Epithelial cell of proximal tubule (primary cell): ENCODE measurements at regions not wholly inside any gene's neighbourhood (a gene's known extent, or its start where the extent isn't known, plus 50 kb on each side); places are given as distances from the start of the nearest gene placed in this dataset.

Experiments
- DNase-seq: peaks from one replicate; pipeline ENCODE4 v3.0.0-alpha.2; 2011; ENCODE audit warnings: low read depth
- H3K4me3 ChIP-seq: 2 replicates; pipeline ENCODE4 v1.5.1; 2011; ENCODE audit warnings: low read depth, mild to moderate bottlenecking, low read length
- CTCF ChIP-seq: conservative IDR thresholded peaks from 2 replicates; pipeline ENCODE4 v1.5.1; 2012; ENCODE audit warnings: low read depth, mild to moderate bottlenecking, low read length

GRCh38 chr2:241950413-241951315 is 81.1 kb downstream of the RTP5 start:
- H3K4me3 ChIP-seq: peak overlapping the region; percentile 3
- TF ChIP-seq CTCF: peak; percentile 94
- DNase-seq: no peak

DNA sequence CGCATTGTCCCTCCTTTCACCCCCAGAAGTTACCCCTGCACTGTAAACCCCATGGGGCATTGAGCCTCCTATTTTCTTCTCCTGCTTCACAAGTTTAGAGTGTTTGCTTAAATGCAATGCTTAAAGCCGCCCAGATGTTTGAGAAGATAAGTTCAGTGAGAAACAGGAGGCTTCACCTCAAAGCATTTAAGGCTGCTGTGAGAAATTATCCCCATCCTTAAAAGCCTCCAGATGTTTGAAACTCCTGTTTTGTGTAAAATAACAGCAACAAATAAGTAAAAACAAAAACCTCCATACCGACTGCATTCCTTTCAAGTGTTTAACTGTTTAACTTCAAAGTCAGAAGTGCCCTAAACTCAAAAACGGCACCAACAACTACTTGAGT is 81.8 kb downstream of the RTP5 start:
- H3K4me3 ChIP-seq: no peak overlapping the region
- TF ChIP-seq CTCF: no peak

DNA sequence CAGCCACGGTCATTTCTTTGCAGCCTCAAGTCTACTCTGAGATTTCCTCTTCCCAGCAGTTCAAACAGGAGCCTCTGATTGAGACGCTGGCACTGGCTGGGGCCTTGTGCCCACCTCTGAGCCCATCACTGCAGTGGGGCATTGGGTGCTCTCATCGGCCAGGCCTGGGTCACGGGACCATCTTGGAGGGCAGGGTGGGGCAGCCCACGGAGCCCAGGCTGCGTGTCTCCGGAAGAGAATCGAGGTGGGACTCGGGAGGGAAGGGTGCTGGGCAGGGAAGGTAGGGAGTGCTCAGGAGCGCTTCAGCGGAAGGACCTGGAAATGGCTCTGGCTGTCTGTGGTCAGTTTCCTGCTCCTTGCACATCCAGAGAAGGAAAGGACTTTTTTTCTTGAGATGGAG is 82.4 kb downstream of the RTP5 start:
- no peak for DNase-seq
- no peak overlapping the region for H3K4me3 ChIP-seq
- TF ChIP-seq CTCF: no peak

More for the DNA sequence above, 81.8 kb downstream of the RTP5 start:
- no peak for DNase-seq

GRCh38 chr2:241952816-241953215 is 83.3 kb downstream of the RTP5 start:
- H3K4me3 ChIP-seq: no peak overlapping the region
- TF ChIP-seq CTCF: no peak
- no peak for DNase-seq

DNA sequence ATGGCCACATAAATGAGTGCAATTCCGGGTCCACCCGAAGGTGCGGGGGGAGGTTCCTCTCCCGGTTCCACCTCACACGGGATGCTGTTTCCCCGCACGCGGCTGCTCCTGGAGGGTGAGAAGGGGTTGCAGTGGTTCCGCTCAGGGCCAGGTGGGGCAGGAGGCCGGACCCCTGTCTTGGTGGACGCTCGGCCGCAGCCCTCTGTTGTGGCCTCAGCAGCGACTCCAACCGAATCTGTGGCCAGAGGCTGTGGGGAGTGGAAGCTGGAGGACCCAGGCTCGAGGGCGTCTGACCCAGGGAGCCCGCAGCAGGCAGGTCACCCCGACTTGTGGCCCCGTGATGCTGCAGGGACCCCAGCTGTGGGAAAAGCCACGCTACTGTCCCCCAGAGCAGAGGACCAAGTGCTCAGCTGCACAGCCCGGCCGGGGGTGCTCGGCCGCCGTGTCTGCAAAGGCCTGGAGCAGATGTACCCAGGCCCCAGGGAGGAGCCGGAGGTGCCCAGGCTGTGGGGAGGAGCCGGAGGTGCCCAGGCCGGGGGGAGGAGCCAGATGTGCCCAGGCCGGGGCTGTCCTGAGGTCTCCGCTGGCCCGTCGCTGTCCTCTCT is 83.9 kb downstream of the RTP5 start:
- TF ChIP-seq CTCF: no peak
- H3K4me3 ChIP-seq: no peak overlapping the region
- no peak for DNase-seq

GRCh38 chr2:241956521-241957110 is 87.1 kb downstream of the RTP5 start:
- no peak overlapping the region for H3K4me3 ChIP-seq
- DNase-seq: no peak
- no peak for TF ChIP-seq CTCF

GRCh38 chr2:241957276-241957675 is 87.7 kb downstream of the RTP5 start:
- TF ChIP-seq CTCF: no peak
- H3K4me3 ChIP-seq: no peak overlapping the region
- no peak for DNase-seq
